Right kidney (tissue), 1 donor: ENCODE measurements at regions not wholly inside any gene's neighbourhood (a gene's known extent, or its start where the extent isn't known, plus 50 kb on each side); places are given as distances from the start of the nearest gene placed in this dataset.

Source experiments
- DNase-seq: peaks from one replicate; pipeline ENCODE4 v3.0.0-alpha.2; 2016

DNA sequence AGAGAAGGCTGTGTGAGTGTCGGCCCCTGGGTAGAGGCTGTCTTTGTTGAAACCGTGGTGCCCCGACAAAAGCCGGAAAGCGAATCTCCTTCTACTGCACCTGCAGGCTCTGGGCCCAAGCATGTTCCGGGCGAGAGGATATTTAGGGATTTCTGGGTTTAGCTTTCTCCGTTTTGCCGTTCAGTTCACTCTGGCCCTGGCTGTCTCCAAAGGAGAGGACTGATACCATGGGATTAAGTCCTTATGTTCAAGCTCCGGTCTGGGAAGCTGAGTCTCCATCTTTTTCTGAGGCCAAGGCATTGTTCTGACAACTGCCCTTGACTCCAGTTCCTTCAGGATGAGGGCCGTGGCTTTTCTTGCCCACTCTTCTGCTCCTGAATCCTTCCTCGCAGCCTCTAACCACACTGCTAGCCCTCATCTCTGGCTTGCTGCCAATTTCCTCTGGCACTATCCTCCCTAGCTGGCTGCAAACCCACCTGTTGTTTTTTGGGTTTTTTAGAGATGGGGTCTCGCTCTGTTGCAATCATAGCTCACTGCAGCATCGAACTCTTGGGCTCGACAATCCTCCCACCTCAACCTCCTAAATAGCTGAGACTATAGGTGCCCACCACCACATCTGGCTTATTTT lies 206.8 kb downstream of the SKIDA1 start:
- DNase-seq: no peak

DNA sequence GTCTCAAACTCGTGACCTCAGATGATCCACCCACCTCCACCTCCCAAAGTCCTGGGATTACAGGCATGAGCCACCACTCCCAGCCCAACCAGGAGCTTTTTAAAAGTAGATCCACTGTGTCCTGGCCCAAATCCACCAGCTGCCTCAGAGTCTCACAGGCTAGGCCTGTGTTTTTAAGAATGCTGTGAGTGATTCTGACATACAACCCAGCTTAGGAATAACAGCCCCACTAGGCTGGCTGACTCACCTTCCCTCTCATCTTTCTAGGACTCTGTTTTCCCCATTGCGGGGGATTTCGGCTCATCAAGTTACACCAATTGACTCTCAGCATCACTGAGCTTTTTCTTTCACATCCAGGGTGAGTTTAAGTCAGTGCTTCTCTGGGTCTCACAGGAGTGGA lies 207.6 kb downstream of the SKIDA1 start:
- no peak for DNase-seq

DNA sequence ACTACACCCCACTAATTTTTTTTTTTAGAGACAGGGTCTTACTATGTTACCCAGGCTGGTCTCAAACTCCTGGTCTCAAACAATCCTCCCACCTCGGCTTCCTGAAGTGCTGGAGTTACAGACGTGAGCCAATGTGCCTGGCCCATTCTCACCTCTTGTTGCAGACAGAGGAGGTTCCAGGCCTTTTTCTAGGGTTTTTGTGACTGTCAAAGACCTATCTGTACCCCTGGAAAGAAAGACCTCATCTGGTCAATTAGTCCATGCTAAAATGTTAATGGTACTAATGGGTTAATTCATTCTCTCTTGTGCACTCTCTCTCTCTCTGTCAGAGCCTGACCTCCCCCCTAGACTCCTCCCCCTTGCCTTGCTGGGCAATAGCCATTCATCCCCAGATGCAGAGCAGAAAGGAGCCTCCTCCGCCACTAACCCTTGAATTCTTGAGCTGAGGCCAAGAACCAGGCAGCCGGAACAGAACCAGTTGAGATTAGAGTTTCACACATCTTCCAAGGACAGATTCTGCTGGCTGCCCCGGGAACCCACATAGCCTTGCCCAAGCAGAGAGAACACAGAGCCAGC lies 209.7 kb downstream of the SKIDA1 start:
- DNase-seq: no peak

DNA sequence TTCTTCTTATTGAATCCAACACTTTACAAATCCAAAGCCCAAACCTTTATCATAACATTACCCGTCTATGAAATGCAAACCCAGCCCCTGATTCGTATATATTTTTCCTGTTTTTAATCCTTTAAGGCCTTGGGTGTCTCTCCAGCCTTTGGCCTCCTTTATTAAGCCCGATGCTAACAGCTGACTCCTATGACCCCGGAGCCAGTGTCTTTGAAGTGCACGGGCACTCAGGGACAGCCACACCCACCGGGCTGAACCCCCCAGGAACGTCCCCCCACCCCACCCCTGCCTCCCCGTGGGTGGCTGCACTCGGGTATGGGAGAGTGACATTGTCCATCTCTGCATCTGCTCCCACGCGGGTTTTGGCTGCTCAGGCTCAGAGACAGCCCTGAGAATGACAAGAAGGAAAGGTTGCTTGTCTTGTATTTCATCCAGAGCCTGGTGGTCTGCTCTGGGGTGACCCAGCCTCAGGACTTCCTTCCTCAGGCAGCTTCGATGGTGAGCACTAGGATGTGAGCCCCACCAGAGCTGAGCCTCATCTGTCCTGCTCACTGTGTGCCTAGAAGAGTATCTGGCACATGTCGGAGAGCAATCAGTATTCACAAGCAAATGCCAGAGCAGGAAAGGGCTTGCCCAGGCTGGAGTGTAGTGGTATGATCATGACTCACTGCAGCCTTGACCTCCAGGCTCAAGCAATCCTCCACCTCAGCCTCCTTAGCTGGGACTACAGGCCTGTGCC lies 210.4 kb downstream of the SKIDA1 start:
- DNase-seq: no peak

DNA sequence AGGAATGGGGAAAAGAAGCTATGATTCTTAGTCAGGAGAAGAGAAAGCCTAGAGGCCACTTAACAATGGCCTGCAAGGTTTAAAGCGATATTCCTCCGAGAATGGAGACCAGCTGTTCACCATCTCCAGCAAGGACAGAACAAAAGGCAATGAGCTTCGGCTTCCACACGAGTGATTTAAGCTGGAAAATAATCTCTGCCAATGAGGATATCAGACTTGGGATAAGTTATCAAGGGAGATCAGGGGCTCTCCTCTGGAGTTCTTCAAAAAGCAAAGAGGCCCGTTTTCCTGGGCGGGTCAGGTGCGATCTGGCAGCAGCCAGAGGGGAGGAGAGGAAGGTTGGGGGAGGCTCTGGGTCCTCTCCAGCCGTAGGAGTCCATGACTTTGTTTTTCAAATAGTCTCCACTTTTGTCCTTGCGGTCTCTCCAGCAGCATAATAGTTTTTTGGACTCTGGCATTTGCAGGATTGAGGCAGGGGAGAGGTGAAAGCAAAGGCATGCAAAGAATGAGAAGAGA lies 211.3 kb downstream of the SKIDA1 start:
- DNase-seq: peak; percentile 71

DNA sequence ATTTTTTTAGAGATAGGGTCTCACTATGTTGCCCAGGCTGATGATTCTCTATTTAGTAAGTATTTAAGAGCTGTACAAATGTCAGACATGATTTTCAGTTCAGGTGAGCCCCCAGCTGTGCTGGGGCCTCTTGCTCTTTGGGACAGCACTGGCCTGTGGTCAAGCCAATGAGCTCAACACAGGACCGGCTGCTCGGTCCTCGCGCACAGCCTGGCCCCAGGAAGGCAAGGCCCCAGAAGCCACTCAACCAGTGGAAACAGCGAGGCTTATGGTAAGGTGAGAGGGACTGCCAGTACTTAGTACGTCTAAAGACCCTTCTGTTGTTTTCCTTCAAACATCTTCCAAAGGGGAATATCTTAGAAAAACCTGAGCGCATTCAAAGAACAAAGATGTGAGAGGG lies 211.8 kb downstream of the SKIDA1 start:
- DNase-seq: no peak

DNA sequence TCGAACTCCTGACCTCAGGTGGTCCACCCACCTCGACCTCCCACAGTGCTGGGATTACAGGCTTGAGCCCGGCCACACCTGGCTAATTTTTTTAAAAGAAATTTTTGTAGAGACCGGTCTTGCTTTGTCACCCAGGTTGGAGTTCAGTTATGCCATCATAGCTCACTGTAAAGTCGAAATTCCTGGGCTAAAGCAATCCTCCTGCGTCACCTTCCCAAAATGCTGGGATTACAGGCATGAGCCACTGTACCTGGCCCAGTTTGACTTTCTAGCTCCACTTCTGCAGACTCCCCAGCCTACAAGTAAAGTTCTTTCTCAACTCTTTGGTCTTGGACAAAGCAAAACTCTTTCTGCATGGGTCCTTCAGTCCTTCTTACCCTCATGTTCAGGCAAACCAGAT lies 214.1 kb downstream of the SKIDA1 start:
- DNase-seq: no peak

DNA sequence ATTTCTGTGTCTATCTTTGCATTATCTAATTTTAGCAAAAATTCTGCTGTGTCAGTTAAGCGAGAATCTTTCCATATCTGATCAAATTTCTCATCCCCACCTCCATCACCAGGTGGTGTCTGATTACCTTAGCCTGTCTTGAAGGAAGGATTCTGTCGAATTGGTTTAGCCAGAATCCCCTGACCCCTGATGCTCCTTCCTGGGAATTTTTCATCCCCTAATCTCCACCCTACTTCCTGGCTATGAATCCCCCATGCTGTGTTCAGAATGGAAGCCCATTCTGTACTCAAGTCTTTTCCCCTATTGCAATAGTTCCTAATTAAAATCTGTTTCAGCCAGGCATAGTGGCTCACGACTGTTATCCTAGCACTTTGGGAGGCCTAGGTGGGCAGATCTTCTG lies 216.1 kb downstream of the SKIDA1 start:
- DNase-seq: no peak

DNA sequence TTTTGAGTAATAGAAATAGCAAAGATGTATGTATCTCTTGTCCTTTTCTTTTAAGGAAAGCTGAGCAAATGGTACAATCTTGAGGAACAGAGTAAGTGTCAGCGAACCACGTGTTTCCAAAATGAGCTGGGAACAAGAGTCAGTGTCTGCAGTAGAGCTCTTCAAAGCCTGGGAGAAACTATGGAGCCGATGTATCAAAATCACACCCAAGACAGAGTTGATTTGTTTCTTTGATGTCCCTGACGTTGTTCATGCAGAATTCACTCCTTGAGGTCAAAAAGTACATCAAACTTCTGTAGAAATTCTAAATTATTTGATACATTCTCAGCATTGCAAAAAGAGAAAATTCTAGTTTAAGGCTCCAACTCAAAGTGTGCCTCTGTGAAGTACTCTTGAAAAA lies 216.5 kb downstream of the SKIDA1 start:
- no peak for DNase-seq

DNA sequence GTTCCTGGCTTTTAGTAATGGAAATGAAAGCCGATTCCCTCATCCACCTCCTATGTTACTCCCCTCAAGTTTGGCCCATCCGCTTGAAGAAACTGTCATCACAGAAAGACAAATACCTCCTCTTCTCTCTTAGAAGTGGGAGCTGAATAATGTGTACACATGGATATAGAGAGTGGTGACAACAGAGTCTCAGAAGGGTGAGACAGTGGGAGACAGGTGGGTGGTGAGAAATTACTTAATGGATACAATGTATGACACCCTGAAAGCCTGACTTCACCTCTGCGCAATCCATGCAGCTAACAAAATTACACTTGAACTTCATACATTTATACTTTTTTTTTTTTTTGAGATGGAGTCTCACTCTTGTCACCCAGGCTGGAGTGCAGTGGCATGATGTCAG lies 217.5 kb downstream of the SKIDA1 start:
- DNase-seq: no peak

DNA sequence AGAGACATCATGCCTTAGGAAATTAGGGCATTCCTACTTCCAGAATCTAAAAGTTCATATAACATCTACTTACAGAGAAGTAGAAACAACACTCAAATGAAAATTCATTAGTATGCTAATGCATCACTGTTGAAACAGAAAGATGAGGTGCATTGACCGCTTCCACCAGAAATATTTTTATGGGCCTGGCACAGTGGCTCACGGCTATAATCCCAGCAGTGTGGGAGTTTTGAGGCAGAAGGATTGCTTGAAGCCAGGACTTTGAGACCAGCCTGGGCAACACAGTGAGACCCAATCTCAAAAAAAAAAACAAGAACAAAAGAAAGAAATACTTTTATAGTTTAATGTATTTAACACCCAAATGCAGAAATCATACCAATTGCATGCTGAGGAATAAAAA lies 220.9 kb downstream of the SKIDA1 start:
- no peak for DNase-seq

DNA sequence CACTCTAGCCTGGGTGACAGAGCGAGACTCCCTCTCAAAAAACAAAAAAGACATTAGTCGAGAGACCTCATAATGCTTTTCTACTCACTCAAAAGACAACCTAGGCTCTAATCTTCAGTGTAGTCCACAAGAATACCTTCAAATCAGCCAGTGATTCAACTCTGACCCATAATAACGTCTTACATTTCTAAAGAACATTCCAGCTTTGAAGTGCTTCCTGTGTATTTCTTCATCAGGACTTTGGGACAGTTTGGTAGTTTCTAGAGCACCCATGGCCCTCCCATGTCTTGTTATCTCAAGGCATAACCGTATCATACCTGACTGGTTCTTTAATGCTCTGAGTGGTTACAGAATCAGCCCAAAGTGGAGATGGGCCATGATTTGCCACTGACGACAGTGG lies 221.3 kb downstream of the SKIDA1 start:
- DNase-seq: no peak

DNA sequence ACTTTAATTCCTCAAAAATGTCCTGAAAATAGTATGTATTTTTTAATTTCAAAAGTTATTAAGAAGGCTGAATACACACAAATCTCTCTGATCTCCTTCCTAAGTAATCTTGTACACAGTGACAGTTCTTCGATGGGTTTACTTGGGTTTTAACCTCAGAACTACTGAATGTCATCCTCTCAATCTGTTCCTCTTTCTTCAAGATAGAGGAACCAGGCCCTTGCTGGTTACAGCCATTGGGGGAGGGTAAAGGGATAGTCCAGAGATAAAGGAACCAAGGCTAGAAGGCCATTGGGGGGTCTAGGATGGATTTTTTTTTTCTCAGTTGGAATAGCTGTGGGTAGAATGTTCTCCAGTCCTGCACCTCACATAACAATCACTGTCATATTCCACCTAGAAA lies 224.9 kb downstream of the SKIDA1 start:
- no peak for DNase-seq

DNA sequence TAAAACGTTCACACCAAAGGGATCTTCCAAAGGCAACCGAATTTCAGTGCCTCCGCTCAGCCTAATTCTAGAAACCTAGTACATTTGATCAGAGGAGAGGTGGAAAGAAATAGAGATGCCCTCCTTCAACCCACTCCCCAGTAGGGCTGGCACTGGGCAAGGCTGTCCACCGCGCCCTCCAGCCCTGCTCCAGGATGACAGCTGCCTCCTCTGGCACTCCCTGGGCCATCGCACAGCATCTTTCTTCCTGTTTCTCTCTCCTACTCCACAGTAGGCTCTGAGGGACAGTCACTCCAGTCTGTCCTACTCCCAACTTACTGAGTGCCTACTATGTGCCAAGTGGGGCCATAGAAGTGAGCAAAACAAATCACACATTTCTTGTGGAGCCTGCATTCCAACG lies 226.2 kb downstream of the SKIDA1 start:
- no peak for DNase-seq

DNA sequence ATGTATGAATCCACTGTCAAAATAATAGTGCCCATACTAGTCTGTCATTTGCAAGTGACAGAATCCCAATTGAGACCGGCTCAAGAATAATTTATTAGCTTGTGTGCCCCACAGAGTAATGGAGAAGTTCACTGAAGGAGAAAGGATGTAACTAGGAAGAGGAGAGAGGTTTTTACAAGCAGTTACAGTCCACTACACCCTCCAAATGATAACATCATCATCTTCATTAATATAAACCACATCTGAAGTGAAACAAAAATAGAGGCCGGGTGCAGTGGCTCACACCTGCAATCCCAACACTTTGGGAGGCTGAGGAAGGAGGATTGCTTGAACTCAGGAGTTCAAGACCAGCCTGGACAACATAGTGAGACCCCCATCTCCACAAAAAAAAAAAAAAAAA lies 226.8 kb downstream of the SKIDA1 start:
- no peak for DNase-seq

DNA sequence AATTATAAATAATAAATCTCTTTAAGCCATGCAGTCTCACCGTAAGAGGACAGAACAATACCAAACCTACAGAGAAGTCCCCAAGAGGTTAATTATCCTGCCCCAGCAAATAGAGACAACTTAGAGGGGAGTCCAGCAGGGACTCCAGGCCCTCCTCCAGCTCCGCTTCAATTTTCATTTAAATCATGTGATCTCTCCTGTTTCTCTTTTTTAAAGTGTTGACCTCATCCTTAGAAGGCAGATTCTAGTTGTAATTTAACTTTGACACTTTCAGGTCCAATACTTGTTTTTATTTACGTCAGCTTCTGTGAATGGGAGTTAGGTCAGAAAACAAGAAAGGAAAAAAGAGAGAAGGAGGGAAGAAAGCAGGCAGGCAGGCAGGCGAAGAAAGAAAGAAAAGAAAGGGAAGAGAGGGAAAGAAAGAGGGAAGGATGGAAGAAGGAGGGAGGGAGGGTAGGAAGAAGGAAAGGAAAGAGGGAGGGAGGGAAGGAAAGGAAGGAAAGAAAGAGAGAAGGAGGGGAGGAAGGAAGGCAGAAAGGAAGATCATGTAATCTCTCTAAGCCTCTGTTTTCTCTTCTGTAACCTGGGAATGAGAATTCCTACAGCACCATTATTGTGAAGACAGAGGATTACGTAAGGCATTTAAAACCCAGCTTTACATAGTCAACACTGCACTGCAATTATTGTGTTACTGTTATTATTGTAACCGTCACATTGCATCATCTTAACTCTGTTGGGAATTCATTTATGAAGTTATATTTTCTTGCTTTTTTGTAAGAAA lies 227.7 kb downstream of the SKIDA1 start:
- DNase-seq: no peak

DNA sequence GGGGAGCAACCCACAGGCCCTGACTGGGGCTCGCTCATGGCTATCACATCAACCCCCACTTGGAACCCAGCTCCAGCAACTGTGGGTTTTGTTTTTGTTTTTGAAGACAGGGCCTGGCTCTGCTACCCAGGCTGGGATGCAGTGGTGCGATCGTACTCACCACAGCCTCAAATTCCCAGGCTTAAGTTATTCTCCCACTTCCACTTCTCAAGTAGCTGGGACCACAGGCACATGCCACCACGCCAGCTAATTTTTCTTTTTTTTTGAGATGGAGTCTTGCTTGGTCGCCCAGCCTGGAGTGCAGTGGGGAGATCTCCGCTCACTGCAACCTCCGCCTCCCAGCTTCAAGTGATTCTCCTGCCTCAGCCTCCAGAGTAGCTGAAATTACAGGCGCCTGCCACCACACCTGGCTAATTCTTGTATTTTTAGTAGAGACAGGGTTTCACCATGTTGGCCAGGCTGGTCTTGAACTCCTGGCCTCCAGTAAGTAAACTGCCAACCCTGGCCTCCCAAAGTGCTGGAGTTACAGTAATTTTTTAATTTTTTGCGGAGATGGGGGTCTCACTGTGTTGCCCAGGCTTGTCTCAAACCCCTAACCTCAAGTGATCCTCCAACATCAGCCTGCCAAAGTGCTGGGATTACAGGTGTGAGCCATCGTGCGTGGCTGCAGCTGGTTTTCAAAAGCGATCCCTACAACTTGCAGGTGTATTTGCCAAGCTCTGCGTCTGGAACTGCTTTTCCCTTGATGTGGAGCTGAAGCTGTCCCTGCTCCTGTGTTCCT lies 228.7 kb downstream of the SKIDA1 start:
- DNase-seq: no peak

DNA sequence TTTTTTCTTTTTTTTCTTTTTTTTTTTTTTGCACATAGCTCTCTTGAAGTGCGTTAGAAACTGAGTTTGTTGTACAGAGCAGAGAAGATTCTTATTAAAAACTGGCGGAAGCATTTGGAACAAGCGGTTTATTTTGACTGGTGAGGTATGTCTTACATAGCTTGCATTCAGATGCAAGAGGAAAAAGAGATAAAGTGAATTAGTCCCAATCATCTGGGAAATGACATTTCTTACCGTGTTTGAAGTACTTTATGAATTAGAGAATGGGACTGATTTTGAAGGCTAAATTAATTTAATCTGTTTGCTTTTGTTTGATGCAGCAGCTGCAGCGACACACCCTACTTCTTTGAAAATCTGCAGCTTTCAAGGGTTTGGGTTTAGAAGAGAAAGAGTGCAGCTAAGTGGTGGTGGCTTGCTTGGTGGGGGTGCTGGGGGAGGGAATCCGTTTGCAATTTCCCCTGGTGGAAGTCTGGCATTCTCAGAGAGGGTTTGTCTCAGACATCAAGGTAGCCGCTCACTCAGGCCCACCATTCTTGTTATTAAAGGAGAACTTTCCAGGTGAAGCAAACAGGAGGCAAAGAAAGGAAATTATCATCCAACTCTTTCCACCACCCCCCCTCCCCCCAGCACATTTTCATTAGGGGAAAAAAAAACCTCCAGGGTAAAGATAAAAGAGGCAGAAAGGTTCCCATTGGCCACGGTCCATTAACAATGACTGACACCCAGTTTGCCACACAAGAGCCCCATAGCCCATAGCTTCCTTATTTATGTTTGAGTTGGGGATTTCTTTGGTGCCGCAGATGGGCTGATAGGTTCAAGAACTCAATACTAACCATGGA lies 231.7 kb downstream of the SKIDA1 start:
- no peak for DNase-seq

DNA sequence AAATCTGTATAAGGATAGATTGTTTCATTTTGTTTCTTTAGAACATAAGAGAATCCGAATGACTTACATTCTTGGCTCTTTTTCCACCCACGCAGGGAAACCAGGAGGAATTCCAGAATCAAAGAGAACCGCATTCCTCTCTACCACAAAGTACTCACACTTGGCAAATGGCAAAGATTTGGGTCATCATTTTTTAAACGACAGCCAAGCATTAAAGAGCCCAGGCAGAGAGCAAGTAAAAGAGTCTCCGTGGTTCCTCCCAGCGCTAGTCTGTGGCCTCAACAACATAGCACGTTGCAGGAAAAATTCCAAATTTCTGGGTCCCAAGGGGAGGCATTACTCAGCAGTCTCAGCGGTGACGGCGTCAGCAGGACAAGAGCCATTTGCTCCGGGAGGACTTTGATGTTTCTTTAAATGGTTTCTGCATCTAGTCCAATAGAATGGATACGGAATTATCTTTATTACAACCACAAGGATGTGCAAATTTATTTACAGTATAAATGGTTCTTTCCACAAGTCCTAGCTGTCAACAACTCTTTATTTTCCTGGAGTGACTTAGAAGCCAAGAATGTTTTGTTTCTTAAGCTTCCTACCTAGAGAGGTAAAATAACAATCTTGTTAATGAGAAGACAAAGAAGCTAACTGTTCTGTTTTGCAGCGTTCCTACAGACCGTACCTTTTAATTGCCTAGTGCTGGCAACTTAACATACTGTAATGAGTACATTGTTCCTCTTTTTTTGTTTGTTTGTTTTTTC lies 232.5 kb downstream of the SKIDA1 start:
- DNase-seq: peak; percentile 71

DNA sequence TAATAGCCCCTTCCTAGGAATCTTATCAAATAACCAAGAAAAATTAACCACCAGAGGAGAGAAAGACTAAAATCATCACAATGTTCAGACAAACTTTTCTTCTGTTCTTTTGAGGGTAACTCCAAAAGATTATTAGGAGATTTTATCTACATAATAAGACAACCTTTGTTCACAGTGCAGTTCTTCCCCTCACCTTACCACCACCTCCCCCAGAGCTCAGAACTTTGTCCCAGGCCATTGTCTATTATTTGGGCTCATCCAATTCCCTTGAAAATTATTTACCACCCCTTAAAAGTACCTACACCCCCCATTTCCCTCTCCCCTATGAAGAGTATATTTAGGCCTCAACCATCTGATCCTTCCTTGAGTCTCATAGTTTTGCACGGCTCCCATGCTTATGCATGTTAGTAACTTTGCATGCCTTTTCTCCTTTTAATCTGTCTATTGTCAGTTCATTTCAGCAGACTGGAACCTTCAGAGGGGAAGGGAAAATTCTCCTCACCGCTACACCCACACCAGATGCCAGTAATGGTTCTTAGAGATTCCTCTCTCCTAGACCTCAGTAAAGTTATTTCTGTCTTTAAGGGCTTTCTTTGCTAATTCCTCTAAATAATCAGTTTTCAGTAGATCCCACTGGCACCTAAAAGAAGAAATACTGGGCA lies 234.9 kb downstream of the SKIDA1 start:
- DNase-seq: no peak
